PC-3 (cell line): ENCODE measurements at regions not wholly inside any gene's neighbourhood (a gene's known extent, or its start where the extent isn't known, plus 50 kb on each side); places are given as distances from the start of the nearest gene placed in this dataset.

Experiments
- CTCF ChIP-seq: fragments of 300-600 bp; sonication (generic); conservative IDR thresholded peaks from 2 replicates; pipeline ENCODE4 v1.5.1; 2017; ENCODE audit warnings: antibody characterized with exemption, low read depth, mild to moderate bottlenecking, low read length
- EZH2 ChIP-seq: fragments of 300-600 bp; sonication (generic); IDR thresholded peaks from one replicate; pipeline ENCODE4 v1.6.1; 2017; ENCODE audit warnings: antibody characterized with exemption, mild to moderate bottlenecking, low read length; ENCODE audit not compliant: unreplicated experiment
- EZH2phosphoT487 ChIP-seq: fragments of 300-600 bp; sonication (generic); IDR thresholded peaks from 2 replicates; pipeline ENCODE4 v1.6.1; 2018; ENCODE audit warnings: mild to moderate bottlenecking, antibody characterized with exemption, low read length, borderline replicate concordance

- TF ChIP-seq EZH2 (no peak), CTCF (no peak), EZH2phosphoT487 (no peak)
These were observed 157.1 kb upstream of the ARHGAP5 start for GRCh38 chr14:31920001-31920400.
